WTC11 (cell line): ENCODE measurements at regions not wholly inside any gene's neighbourhood (a gene's known extent, or its start where the extent isn't known, plus 50 kb on each side); places are given as distances from the start of the nearest gene placed in this dataset.

Experiments
- ATAC-seq: fragments of 200-7000 bp; cut with Tn5 transposase; 2 replicates; pipeline ENCODE4 v1.10.0; 2021; ENCODE audit warnings: mild to moderate bottlenecking, moderate library complexity
- CTCF ChIA-PET: fragments of 300-600 bp; sonication (Branson Sonifier 250); formaldehyde crosslinking; loops from one replicate; lab custom pipeline; 2021; ENCODE audit warnings: antibody characterized with exemption; lab: Charles Lee
- POLR2A ChIA-PET: fragments of 350-600 bp; sonication (Branson Sonifier 250); formaldehyde crosslinking; loops from one replicate; lab custom pipeline; 2021; ENCODE audit warnings: antibody characterized with exemption; lab: Charles Lee
- DNase-seq: peaks from one replicate; pipeline ENCODE4 v3.0.0; 2021; ENCODE audit warnings: low spot score
- H3K27ac Mint-ChIP-seq: 2 replicates; pipeline ENCODE4 v1.8.0; 2021; ENCODE audit warnings: mixed read lengths
- H3K27me3 Mint-ChIP-seq: 2 replicates; pipeline ENCODE4 v1.8.0; 2021; ENCODE audit warnings: low read depth, mild to moderate bottlenecking, moderate library complexity, mixed read lengths
- H3K36me3 Mint-ChIP-seq: 2 replicates; pipeline ENCODE4 v1.8.0; 2021; ENCODE audit warnings: mixed read lengths
- H3K4me1 Mint-ChIP-seq: 2 replicates; pipeline ENCODE4 v1.8.0; 2022; ENCODE audit warnings: mixed read lengths
- H3K4me3 Mint-ChIP-seq: 2 replicates; pipeline ENCODE4 v1.8.0; 2021; ENCODE audit warnings: mild to moderate bottlenecking, moderate library complexity, mixed read lengths
- H3K9me3 Mint-ChIP-seq: 2 replicates; pipeline ENCODE4 v1.8.0; 2021; ENCODE audit warnings: mixed read lengths
- CDX4 ChIP-seq: fragments of 250-450 bp; sonication (Bioruptor Pico); IDR thresholded peaks from 2 replicates; pipeline ENCODE4 v1.9.0; 2021; ENCODE audit warnings: moderate library complexity, mild to moderate bottlenecking, inconsistent platforms, borderline replicate concordance
- CREB1 ChIP-seq: sonication (generic); formaldehyde crosslinking; IDR thresholded peaks from 2 replicates; pipeline ENCODE4 v1.8.0; 2023; ENCODE audit warnings: mild to moderate bottlenecking, missing genetic modification reagents
- ELF4 ChIP-seq: sonication (generic); formaldehyde crosslinking; IDR thresholded peaks from 2 replicates; pipeline ENCODE4 v1.8.1; 2022; ENCODE audit warnings: low read depth, mild to moderate bottlenecking, moderate library complexity, missing genetic modification reagents
- EMX1 ChIP-seq: fragments of 250-450 bp; sonication (Bioruptor Pico); IDR thresholded peaks from 2 replicates; pipeline ENCODE4 v1.8.0; 2021; ENCODE audit warnings: mild to moderate bottlenecking
- FOXK1 ChIP-seq: sonication (generic); formaldehyde crosslinking; IDR thresholded peaks from 2 replicates; pipeline ENCODE4 v1.8.0; 2022; ENCODE audit warnings: mild to moderate bottlenecking, moderate library complexity, missing genetic modification reagents
- HMGXB4 ChIP-seq: sonication (generic); formaldehyde crosslinking; IDR thresholded peaks from 2 replicates; pipeline ENCODE4 v1.8.1; 2023; ENCODE audit warnings: mild to moderate bottlenecking, moderate library complexity, missing genetic modification reagents
- KAT7 ChIP-seq: sonication (generic); formaldehyde crosslinking; IDR thresholded peaks from 2 replicates; pipeline ENCODE4 v1.8.1; 2023; ENCODE audit warnings: missing genetic modification reagents, mild to moderate bottlenecking, borderline replicate concordance
- MAX ChIP-seq: sonication (generic); formaldehyde crosslinking; IDR thresholded peaks from 2 replicates; pipeline ENCODE4 v1.8.0; 2022; ENCODE audit warnings: mild to moderate bottlenecking, missing genetic modification reagents
- NR1H2 ChIP-seq: sonication (generic); formaldehyde crosslinking; IDR thresholded peaks from 2 replicates; pipeline ENCODE4 v1.9.0; 2021; ENCODE audit warnings: mild to moderate bottlenecking, moderate library complexity, missing genetic modification reagents
- PREB ChIP-seq: sonication (generic); formaldehyde crosslinking; IDR thresholded peaks from 2 replicates; pipeline ENCODE4 v1.8.1; 2022; ENCODE audit warnings: mild to moderate bottlenecking, missing genetic modification reagents, moderate library complexity, borderline replicate concordance
- RELA ChIP-seq: sonication (generic); formaldehyde crosslinking; IDR thresholded peaks from 2 replicates; pipeline ENCODE4 v1.8.1; 2022; ENCODE audit warnings: missing genetic modification reagents, mild to moderate bottlenecking, borderline replicate concordance
- SMAD3 ChIP-seq: sonication (generic); formaldehyde crosslinking; IDR thresholded peaks from 2 replicates; pipeline ENCODE4 v1.8.0; 2022; ENCODE audit warnings: missing genetic modification reagents, mild to moderate bottlenecking, borderline replicate concordance
- TEAD1 ChIP-seq: sonication (generic); formaldehyde crosslinking; IDR thresholded peaks from 2 replicates; pipeline ENCODE4 v1.8.0; 2022; ENCODE audit warnings: mild to moderate bottlenecking, missing genetic modification reagents
- ZBTB21 ChIP-seq: sonication (generic); formaldehyde crosslinking; IDR thresholded peaks from 2 replicates; pipeline ENCODE4 v1.8.1; 2023; ENCODE audit warnings: mild to moderate bottlenecking, missing genetic modification reagents, borderline replicate concordance
- ZNF281 ChIP-seq: sonication (generic); formaldehyde crosslinking; IDR thresholded peaks from 2 replicates; pipeline ENCODE4 v1.8.0; 2023; ENCODE audit warnings: mild to moderate bottlenecking, missing genetic modification reagents
- ZNF423 ChIP-seq: fragments of 250-450 bp; sonication (Bioruptor Pico); IDR thresholded peaks from 2 replicates; pipeline ENCODE4 v2.1.2; 2022; ENCODE audit warnings: mild to moderate bottlenecking, moderate library complexity
- TF ChIP-seq, protein P1 (sequence below): sonication (generic); formaldehyde crosslinking; IDR thresholded peaks from 2 replicates; pipeline ENCODE4 v1.8.1; 2022; ENCODE audit warnings: low read depth, missing genetic modification reagents, borderline replicate concordance
- TF ChIP-seq, protein P2 (sequence below): fragments of 250-450 bp; sonication (Bioruptor Pico); IDR thresholded peaks from 2 replicates; pipeline ENCODE4 v2.1.2; 2022; ENCODE audit warnings: mild to moderate bottlenecking, moderate library complexity

- TF ChIP-seq CREB1 (CRISPR knock-in tag), result no peak
These were observed 250.8 kb upstream of the EDNRB start (continued) for GRCh38 chr13:78169386-78169785.

GRCh38 chr13:78168981-78169380 lies 250.3 kb upstream of the EDNRB start:
- ATAC-seq, result no peak
- Mint-ChIP-seq H3K27ac (no peak overlapping the region), H3K36me3 (no peaks in the 10 kb centered on the region), H3K27me3 (no peaks in the 10 kb centered on the region), H3K4me1 (no peaks in the 10 kb centered on the region), H3K9me3 (no peaks in the 10 kb centered on the region; the same call in 1 of the 2 replicates), H3K4me3 (no peak overlapping the region)
- ChIA-PET CTCF (no interaction called here), POLR2A (no interaction called here)
- TF ChIP-seq HMGXB4 (CRISPR knock-in tag), result no peak
- TF ChIP-seq EMX1 (CRISPR knock-in tag), result no peak
- TF ChIP-seq, protein P1, sequence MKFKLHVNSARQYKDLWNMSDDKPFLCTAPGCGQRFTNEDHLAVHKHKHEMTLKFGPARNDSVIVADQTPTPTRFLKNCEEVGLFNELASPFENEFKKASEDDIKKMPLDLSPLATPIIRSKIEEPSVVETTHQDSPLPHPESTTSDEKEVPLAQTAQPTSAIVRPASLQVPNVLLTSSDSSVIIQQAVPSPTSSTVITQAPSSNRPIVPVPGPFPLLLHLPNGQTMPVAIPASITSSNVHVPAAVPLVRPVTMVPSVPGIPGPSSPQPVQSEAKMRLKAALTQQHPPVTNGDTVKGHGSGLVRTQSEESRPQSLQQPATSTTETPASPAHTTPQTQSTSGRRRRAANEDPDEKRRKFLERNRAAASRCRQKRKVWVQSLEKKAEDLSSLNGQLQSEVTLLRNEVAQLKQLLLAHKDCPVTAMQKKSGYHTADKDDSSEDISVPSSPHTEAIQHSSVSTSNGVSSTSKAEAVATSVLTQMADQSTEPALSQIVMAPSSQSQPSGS (CRISPR knock-in tag), result no peak
- no peak for TF ChIP-seq ELF4 (CRISPR knock-in tag)
- TF ChIP-seq ZNF423, result no peak
- no peak for TF ChIP-seq ZNF281 (CRISPR knock-in tag)
- TF ChIP-seq RELA (CRISPR knock-in tag), result no peak
- TF ChIP-seq SMAD3 (CRISPR knock-in tag), result no peak
- no peak for TF ChIP-seq NR1H2 (CRISPR knock-in tag)
- DNase-seq, result no peak

- no peak overlapping the region for H3K27ac Mint-ChIP-seq
- H3K4me1 Mint-ChIP-seq, result 0 out of 2 replicates have a peak, but pooled peaks cover 4% of the 10 kb centered on the region
- ChIA-PET CTCF (no interaction called here), POLR2A (no interaction called here)
- no peaks in the 10 kb centered on the region for H3K9me3 Mint-ChIP-seq
- no peaks in the 10 kb centered on the region for H3K27me3 Mint-ChIP-seq
- TF ChIP-seq ZBTB21 (CRISPR knock-in tag) (no peak), KAT7 (CRISPR knock-in tag) (no peak)
- DNase-seq (no peak), ATAC-seq (no peak)
- H3K36me3 Mint-ChIP-seq, result no peaks in the 10 kb centered on the region
- H3K4me3 Mint-ChIP-seq, result no peak overlapping the region
These were observed 242.6 kb upstream of the EDNRB start for GRCh38 chr13:78161266-78161665.

DNA sequence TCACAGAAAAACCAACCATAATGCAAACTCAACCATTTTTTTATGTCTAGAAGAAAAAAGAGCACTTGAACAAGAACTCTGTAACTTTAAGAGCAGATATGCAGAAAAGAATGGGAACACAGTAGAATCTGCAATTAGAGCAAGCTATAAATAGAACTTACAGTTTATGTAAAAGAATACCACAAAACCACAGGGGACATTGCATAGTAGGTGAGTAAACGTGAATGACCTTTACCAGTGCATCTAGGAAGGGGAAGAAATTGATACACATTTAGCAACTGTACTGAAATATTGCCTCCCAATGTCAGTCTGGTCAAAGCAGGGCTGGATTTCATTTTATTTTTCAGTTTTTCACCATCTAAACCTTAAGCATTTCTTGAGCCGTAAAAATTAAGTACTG lies 242.2 kb upstream of the EDNRB start:
- H3K27me3 Mint-ChIP-seq, result no peaks in the 10 kb centered on the region
- no peak for DNase-seq
- H3K4me1 Mint-ChIP-seq, result 0 out of 2 replicates have a peak, but pooled peaks cover 4% of the 10 kb centered on the region
- H3K4me3 Mint-ChIP-seq, result no peak overlapping the region
- POLR2A ChIA-PET, result no interaction called here
- H3K27ac Mint-ChIP-seq, result no peak overlapping the region
- no peak for ATAC-seq
- H3K9me3 Mint-ChIP-seq, result no peaks in the 10 kb centered on the region
- TF ChIP-seq FOXK1 (CRISPR knock-in tag) (no peak), TEAD1 (CRISPR knock-in tag) (no peak), RELA (CRISPR knock-in tag) (no peak), PREB (CRISPR knock-in tag) (no peak), MAX (CRISPR knock-in tag) (no peak), CDX4 (no peak)
- TF ChIP-seq, protein P2, sequence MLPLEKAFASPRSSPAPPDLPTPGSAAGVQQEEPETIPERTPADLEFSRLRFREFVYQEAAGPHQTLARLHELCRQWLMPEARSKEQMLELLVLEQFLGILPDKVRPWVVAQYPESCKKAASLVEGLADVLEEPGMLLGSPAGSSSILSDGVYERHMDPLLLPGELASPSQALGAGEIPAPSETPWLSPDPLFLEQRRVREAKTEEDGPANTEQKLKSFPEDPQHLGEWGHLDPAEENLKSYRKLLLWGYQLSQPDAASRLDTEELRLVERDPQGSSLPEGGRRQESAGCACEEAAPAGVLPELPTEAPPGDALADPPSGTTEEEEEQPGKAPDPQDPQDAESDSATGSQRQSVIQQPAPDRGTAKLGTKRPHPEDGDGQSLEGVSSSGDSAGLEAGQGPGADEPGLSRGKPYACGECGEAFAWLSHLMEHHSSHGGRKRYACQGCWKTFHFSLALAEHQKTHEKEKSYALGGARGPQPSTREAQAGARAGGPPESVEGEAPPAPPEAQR (CRISPR knock-in tag), result no peak
- CTCF ChIA-PET, result no interaction called here
- no peaks in the 10 kb centered on the region for H3K36me3 Mint-ChIP-seq
